ENCODE measurements at regions not wholly inside any gene's neighbourhood (a gene's known extent, or its start where the extent isn't known, plus 50 kb on each side); places are given as distances from the start of the nearest gene placed in this dataset.

DNA sequence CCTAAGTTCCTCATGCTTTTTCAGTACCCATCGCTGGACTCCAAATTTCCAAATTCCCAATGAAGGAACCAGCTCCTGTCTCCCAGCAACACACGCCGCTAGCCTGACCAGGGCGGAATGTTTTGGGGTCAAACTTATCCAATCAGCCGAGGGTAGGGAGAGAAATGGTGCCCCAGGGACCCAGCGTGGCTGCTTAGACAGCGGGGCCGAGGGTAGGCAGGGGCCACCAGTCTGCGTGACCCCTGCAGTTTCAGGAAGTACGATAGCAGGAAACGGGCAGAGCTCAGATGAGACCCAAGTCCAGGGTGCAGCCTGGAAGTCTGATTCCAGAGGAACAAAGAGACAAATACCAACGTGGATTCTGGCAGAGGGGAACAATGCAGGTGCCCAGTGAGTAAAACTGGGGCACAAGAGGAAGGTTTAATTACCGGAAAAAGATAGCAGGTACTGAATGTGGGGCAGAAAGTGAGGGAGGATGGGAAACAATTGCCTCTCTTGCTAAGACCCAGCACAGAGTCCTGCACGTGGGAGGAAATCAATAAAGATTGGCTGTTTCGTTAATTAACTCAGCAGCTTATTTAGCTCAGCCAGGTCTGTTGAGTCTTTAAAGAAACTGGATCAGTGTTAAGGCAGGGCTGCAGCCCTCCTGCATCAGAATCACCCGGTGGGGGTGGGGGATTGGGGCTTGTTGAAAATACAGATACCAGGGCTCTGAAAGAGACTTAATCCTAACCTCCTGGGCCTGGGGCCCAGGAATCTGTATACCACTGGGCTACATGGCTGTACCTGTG lies 50.4 kb upstream of the NFE2L3 start:
- no peak for DNase-seq (ENCODE audit: low spot score)
- H3K4me1 Mint-ChIP-seq (ENCODE audit: unreplicated experiment): peaks cover 16% of the 10 kb centered on the region
- no peaks in the 10 kb centered on the region for H3K9me3 Mint-ChIP-seq (ENCODE audit: unreplicated experiment)
- H3K36me3 Mint-ChIP-seq (ENCODE audit: low read depth, unreplicated experiment): no peaks in the 10 kb centered on the region
- peak overlapping the region; percentile 48 for H3K4me3 Mint-ChIP-seq (ENCODE audit: unreplicated experiment)
- TF ChIP-seq CTCF (IDR thresholded peaks at IDR 0.05; ENCODE audit: unreplicated experiment): no peak
- H3K27me3 Mint-ChIP-seq (ENCODE audit: unreplicated experiment): peaks cover 4% of the 10 kb centered on the region
- H3K27ac Mint-ChIP-seq (ENCODE audit: unreplicated experiment): peak overlapping the region; percentile 79

DNA sequence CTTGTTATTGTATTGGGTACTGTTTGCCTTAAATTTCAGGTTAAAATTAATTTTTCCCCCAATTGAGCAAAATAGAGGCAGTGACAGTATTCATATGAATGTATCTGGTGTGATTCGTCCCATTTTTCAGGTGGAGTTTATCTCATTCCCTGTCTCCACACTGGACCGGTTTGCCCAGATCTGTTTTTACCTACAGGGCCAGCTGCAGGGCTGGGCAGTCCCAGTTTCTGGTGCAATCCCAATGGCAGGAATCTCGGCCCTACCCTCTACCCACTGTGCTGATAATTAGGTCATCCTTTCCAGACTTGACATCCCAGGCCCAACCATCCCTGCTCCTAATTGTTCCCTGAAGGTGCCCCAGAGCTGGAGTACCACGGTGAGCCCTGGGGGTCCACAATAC lies 49.8 kb upstream of the NFE2L3 start:
- TF ChIP-seq CTCF (IDR thresholded peaks at IDR 0.05; ENCODE audit: unreplicated experiment): no peak
- no peak for DNase-seq (ENCODE audit: low spot score)
- Mint-ChIP-seq H3K36me3 (ENCODE audit: low read depth, unreplicated experiment) (no peaks in the 10 kb centered on the region), H3K4me1 (ENCODE audit: unreplicated experiment) (peaks cover 16% of the 10 kb centered on the region), H3K4me3 (ENCODE audit: unreplicated experiment) (no peak overlapping the region), H3K9me3 (ENCODE audit: unreplicated experiment) (no peaks in the 10 kb centered on the region), H3K27ac (ENCODE audit: unreplicated experiment) (no peak overlapping the region), H3K27me3 (ENCODE audit: unreplicated experiment) (peaks cover 3% of the 10 kb centered on the region)

Small RNA genes in the stretch of these regions (microRNA-seq; reads per million reads assigned to microRNA genes)
- gene MIR148A (ENCODE audit: unreplicated experiment): 750 reads per million, percentile 92 among the genes with 10 or more reads in this experiment
